HG03565 (cell line): ENCODE measurements at regions not wholly inside any gene's neighbourhood (a gene's known extent, or its start where the extent isn't known, plus 50 kb on each side); places are given as distances from the start of the nearest gene placed in this dataset.

Experiments
- ATAC-seq: cut with Tn5 transposase; IDR thresholded peaks from one replicate; pipeline ENCODE4 v1.9.1; 2021; ENCODE audit warnings: mild to moderate bottlenecking, moderate library complexity; ENCODE audit not compliant: unreplicated experiment

DNA sequence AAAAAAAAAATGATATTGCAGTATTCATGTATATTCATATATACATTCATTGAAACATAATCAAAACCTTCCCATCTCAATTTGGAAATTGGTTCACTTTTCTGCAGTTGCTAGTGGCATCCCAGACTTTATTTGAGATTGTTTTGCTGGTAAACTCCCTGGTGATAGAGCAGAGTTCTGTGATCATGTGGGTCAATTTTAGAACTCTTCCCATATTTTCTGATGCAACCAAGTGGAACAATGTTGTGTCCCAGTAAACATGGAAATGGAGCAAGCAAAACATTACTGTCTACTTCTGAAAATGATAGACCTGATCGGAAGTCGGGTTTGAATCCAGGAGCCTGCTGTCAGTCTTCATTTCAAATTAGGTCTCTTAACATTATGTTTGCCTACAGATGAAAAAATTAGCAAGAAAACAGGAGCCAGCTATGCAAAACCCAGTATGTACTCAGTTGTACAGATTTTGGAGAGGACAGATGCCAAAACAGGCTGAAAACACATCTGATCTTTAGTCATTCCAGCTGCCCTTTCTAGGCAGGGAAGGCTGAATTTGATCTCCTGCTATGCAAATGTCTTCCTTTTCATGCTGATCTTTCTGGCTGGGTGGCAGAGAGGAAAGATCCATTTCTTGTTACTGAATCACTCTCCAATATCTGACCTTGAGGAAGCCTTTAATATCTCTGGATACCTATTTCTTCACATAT, 786.6 kb upstream of the SOX9 start:
- ATAC-seq = no peak

DNA sequence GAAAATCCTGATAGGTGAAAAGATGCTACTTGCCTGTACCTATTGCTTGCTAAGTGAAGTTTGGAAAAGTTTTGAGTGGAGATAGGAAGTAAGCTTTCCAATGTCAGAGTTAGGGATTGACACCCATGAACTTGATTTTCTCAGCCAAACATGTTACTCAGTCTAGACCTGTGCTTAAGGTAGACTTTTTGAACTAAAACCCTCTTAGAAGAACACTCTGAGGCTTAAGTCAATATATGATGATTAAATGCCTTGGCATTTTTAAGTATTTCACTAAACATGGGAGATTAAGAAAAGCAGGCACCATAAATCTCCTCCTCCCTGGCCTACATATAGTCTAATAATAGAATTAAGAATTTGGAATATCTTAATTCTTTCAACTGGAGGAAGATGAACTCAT, 785.6 kb upstream of the SOX9 start:
- ATAC-seq = no peak

DNA sequence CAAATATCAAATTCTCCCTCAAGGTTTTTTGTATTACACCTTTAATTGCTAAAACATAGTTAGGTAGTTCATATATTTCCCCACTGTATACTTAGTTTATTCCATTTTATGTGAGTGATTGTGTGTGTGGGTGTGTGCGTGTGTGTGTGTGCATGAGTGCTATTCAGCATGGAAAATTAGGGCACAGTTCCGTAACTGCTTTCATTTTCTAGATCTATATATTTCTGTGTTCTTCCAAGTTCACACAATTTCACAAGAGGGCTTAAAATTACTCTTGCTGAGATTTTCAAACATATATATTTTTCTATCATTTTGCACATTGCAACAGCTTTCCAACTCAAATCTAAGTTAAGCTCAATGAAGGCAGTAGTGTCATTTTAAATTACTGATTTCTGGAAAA, 782.9 kb upstream of the SOX9 start:
- no peak for ATAC-seq

DNA sequence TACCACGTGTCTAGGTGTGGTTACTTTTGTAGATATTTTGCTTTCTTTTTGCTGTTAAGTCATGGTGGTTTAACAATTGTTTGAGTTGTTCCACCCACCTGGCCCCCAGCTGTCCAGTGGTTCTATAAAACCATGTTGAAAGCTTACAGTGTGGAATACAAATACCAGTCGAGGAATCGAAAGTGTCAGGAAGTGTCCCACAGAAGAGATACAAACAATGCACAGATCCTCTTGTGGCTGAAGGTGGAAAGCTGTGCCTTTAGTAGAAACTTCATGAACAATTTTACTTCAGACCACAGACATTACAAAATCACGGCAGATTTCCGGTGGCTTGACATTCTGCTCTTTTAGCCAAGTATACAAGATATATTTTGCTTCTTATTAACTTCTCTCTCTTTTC, 782.4 kb upstream of the SOX9 start:
- ATAC-seq = no peak

DNA sequence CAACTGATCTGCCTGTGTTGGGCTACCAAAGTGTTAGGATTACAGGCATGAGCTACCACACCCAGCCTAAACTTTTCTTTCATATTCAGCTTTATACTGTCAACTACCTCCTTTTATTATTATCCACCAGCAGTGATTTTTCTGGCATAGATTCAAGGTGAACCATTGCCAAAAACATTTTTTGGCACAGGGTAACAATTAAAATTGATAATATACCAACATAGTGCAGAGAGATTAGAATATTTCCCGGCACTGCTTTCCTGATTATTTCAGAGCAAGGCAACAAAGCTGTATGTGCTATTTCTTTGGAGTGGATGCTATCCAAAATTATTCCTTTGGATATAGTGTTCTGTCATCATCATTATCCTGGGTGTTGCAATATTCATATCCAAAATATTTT, 781.6 kb upstream of the SOX9 start:
- no peak for ATAC-seq

DNA sequence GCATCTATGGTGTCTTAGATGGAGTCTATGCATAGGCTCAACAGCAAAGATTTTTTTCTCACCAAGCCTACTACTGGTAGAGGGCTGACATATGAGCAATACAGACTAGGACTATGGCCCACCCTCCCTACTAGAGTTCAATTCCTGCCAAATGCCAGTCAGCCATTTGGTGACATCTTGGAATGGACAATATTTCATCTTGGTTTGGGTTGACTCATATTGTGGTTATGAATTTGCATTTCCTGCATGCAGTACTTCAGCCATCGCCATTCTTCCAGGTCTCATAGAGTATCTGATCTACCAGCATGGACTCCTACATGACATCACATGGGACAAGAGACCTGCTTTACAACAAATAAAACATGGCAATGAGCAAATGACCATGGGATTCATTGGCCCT, 778.1 kb upstream of the SOX9 start:
- ATAC-seq = no peak

DNA sequence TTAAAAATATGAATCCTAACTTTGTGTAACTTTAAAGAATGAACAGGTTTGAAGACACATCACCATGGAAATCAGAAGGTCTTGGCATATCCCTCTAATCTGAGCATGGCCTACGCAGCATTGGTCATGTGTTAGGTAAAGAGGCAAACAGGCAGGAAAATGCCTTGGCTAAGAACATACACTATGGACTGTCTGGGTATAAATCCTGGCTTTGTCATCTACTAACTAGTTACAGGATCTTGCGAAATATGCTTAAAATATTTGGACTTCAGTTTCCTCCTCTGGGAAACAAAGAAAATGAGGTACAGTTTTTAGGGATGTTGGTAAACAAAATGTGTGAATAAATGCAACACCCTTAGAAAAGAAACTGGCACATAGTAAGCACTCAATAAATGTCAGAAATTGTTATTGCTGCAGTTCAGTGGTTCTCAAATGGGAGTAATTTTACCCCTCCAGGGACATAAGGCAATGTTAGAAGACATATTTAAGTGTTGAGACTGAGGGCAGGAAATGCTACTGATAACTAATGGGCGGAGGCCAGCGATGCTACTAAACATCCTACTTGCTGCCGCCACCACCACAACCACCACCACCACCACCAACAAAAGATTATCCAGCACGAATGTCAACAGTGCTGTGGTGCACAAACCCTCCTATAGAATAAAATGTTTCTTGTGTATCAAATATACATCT, 770.8 kb upstream of the SOX9 start:
- ATAC-seq = no peak

DNA sequence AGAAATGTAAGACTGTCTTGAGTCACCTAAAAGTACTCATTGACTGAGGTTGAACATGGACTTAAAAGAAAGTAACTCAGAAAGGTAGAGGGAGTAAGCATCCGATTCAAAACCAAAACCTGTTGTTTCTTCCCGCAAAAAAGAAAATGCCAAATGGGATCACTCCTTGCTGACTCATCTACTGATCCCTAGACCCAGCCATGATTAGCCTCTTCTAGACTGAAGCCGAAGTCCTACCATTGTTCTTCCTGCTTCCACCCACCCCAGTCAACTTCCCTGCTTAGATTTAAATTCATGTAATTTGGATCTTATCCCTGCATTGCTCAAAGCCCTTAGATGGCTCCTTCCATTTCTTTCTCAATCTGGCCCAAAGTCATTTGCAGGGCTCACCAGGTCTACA, 760.5 kb upstream of the SOX9 start:
- no peak for ATAC-seq

DNA sequence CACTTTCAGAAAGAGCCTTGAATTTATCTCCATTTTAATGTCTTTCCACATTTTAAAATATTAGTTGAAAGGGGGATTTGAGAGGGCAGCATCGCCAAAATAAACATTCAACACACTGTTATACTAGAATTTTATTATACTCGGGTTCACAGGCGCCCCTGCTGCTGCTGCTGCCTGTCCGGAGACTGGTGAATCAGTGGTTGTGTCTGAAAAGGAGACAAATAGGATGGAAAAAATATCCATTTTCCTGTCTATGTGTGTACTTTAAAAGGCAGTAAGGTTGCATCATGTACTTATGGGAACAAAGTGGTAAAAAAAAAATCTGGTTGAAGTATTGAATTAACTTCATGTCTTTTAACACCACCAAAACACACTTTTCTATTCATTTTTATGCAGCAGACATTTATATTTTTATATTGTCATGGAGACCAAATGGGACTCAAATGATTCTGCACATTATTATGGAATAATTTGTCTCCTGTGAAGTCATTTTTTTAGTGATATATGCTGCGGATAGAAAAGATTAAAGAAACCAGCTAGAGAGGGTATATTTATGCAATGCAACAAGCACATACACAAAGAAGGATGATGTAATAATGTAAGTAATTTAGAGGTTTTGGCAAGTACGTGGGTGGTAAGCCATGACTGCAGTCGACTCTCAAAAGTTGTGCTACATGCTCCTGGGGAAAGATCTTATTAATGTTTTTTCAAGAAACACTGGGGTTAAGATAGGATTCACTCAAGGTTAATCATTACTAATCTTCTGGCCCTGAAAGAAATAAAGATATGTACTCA, 759.0 kb upstream of the SOX9 start:
- no peak for ATAC-seq

DNA sequence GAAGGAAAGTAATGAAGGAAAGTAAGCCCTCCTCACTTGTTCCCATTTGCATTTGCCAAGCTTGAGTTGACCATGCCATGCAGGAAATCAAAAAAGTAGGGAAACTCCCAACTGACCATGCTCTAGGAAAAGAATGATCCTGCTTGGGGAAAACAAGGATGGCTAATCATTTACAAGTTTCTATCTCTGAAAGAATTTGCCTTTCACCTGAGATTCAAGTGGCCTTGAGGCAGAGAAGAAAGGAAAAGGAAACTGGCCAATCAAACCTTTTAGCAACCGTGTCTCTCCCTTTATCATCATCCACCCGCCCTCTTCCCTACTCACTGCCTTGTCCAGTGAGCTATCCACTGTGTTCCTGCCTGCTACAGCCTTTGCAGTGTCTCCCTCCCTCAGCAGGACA, 757.2 kb upstream of the SOX9 start:
- no peak for ATAC-seq

DNA sequence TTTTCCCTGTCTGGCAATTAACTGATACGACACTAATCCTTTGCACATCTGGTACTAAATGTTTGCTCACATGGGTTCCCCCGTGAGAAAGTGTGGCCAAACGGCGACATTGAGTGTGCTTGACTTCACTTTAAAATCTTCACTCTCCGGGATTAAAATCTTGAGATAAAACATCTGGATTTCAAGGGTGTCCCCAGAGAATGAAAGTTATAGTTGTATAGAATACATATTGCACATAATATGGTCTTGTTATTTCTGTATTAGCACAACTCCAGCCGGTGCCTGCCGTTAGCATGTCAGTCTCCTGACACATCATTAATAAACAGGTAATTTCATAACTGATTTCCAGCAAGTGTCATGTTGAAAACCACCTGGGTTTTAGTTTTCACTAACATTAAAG, 749.0 kb upstream of the SOX9 start:
- ATAC-seq = no peak

DNA sequence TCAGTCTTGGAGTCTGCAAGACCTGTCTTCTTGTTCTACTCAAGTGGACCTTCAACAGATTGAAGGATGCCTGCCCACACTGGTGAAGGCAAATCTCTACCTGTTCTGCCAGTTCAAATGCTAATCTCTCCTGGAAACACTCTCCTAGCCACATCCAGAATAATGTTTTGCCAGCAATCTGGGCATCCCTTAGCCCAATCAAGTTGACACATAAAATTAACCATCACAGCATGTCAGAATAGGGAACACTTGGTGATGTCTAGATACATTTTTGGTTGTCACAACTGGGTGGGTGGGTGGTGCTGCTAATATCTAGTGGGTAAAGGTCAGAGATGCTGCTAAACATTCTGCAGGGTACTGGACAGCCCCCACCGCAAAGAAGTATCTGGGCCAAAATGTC, 744.9 kb upstream of the SOX9 start:
- ATAC-seq = no peak

DNA sequence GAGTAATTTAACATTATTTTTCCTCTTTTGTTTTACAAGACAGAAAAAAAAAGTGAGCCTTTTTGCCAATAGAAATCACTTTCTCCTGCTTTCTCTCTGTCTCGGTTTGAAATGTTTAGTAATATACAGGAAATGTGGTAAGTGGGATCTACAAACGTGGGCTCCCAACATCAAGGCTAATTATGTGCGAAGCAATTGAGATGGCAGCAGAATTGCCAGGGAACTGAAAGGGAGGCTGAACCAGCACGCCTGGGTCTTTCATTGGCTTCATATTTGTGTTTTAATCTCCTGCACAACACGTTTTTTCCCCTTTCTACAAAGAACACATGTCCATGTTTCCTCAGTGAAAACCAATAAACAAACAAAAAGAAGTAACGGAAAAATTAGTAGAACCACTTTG, 743.9 kb upstream of the SOX9 start:
- ATAC-seq = no peak

DNA sequence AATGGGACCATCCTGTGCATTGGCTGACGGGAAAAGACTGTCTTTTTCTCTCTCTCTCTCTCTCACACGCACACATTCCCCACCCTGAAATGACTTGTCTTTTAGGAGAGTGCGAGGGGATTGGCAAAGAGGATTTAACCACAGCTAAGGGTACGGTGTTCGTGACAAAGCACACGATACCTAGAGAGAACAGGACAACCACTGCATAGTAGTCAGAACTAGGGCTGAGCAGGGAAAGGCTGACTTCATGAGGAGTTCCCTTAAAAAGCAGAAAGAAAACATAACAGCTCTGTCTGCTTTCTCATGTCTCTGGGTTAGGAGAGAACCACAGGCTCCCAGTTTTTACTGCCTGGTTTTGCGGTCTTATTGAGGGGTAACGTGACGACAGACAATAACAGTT, 742.8 kb upstream of the SOX9 start:
- no peak for ATAC-seq

DNA sequence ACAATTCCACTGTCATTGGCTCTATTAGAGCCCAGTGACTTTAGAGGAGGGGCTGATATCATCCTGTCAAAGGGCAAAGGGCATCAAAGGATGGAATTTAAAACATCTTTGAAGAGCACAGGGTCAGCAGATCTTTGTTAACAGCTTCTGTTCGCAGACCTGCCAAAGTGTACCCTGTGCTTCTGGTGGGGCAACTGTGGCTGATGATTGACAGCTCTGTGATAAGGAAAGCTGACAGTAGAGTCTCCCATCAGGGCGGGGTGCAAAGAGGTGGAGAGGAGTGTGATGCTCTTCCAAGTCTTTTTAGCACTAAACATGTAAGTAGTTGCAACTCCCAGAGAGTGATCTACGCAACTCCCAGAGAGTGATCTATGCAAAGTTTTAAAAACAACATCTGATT, 742.1 kb upstream of the SOX9 start:
- no peak for ATAC-seq

DNA sequence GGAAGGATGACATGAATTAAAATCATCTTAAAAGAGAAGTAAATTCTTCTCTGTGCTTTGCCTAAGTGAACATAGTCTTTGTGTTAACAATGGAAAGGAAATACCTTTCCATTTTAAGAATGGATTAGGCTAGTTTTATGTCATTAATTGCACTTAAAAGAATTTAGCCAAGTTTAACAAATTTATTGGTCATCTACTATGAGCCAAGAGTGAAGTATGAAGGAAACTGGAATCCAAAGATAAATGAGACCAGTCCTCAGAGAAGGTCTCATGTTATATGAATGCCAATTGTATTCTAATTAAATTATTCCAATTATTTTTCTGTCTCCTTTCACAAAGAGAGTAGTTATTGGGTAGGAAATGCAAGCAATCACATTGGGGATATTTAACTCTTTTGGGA, 741.3 kb upstream of the SOX9 start:
- no peak for ATAC-seq

DNA sequence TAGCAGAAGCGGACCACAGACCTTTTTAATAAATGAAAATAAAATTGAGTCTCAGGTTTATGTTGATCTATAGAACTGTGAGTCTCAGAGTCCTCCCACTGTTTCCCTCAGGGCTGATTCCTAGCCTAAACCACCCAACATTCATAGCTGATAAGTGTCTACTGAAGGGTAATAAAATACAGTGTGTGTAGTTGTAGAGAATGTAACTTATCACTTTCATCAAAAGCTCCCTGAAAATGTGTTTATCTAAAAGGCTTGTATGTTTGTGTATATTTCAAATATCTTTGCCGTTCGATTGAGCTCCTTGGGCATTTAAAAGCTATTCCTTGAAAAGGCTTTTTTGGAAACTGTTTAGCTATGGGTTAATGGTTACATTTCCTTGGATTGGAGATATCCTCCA, 740.3 kb upstream of the SOX9 start:
- ATAC-seq = no peak

DNA sequence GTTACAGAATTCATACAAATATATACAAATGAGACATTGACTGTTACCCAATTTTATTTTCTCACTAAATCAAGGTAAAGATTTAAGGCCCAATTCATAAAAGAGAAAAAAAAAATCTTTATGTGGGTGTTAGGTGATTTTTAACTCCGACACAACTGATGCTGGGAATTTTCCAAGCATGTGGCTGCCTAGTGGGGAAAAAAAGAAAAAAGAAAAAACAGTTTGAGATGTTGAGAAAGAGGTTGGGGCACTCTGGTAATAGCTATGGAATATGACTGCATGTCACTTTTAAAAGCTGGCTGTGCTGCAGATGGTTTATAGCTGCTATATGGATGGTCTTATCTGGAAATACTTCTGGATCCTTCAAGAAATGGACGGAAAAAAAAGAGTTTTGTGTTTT, 739.9 kb upstream of the SOX9 start:
- ATAC-seq = no peak

DNA sequence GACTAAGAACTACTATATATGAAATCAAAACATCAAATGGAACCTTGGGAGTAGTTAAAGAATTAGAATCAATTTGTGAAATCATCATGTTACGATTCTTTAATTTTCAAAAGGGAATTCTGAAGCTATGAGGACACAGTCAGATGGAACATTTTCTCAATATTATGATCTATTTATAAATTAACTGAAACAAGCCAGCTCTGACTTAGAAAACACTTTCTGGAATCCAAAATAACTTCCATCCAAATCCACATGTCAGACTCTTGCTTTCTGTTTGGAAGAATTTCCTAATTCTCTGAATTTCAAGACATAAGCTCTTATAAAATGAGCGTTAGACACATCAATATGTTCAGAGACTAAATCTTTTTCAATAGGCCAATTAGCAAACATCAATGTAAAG, 737.7 kb upstream of the SOX9 start:
- ATAC-seq = no peak

DNA sequence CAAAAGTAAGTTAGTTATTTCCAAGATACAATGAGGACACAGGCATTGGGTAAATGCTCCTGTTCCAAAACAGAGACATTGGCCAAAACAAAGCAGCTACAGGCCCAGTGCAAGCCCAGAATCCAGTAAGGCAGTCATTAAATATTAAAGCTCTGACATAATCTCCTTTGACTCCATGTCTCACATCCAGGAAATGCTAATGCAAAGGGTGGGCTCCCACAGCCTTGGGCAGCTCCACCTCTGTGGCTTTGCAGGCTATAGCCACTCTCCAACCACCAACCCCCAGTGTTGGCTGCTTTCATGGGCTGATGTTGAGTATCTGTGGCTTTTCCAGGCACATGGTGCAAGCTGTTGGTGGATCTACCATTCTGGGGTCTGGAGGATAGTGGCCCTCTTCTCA, 733.4 kb upstream of the SOX9 start:
- no peak for ATAC-seq

DNA sequence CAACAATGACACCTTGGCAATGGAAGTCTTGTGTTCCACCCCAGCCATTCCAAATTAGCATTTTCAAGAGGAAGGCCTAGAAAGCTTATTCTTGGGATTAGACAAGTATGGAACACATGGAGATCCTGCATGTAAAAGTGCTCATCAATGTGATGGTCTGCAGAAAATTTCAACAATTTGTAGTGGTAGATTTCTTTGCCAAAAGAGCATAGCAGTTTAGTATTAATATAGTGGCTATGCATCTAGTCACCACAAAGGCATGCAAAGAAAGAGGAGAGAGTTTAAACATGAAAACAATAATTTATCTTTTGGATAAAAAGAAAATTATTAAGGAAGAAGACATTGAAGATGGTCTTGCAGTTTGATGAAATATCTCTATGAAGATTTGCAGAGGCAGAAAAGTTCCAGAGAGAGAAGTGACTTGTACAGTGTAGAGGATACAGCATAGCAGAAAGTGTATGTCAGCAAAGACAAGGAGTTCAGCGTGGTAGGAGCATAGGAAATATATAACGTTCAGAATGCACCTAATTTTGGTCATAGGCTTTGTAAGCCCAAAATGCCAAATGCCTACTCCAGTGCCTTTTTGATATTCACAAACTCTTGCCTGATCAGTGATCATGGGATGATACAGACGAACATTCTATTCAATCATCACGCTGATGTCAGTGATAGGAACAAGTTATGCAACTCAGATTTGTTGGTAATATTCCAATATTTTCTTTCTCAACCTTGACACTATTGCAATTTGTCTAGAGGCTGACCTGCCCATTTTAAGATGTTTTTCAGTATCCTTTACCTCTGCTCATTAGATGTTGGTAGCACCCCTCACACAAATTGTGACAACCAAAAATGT, 727.9 kb upstream of the SOX9 start:
- ATAC-seq = no peak
